ENCODE measurements at regions not wholly inside any gene's neighbourhood (a gene's known extent, or its start where the extent isn't known, plus 50 kb on each side); places are given as distances from the start of the nearest gene placed in this dataset.

GRCh38 chr12:127024791-127025190 lies 1242.2 kb upstream of the TMEM132C start:
- CTCF ChIA-PET, result interaction anchor here (0.7 to 2.3 kb wide), 4 partner anchors 14 to 427 kb away, joined by 4 read pairs; no protein-coding TSS in a partner anchor
- H3K27me3 Mint-ChIP-seq (ENCODE audit: insufficient read depth, unreplicated experiment), result no peaks in the 10 kb centered on the region
- no TSS peak for BruUV-seq (replicated peaks)
- no peaks in the 10 kb centered on the region for H3K9me3 Mint-ChIP-seq (ENCODE audit: unreplicated experiment)
- intact Hi-C loops (cut with micrococcal nuclease), result loop anchor here (1.0 to 10.0 kb wide), 2 partner anchors 269 to 360 kb away; no protein-coding TSS in a partner anchor
- H3K27ac Mint-ChIP-seq (ENCODE audit: low read depth, unreplicated experiment), result no peak overlapping the region
- no peaks in the 10 kb centered on the region for H3K36me3 Mint-ChIP-seq (ENCODE audit: insufficient read depth, unreplicated experiment)
- H3K4me1 Mint-ChIP-seq (ENCODE audit: insufficient read depth, unreplicated experiment), result no peaks in the 10 kb centered on the region
- no peak overlapping the region for H3K4me3 Mint-ChIP-seq (ENCODE audit: unreplicated experiment)
- POLR2A ChIA-PET, result no interaction called here
- no peak for DNase-seq (ENCODE audit: unreplicated experiment)
- no peak for TF ChIP-seq CTCF (IDR thresholded peaks at IDR 0.05; ENCODE audit: unreplicated experiment)

- no peak overlapping the region for H3K27ac Mint-ChIP-seq (ENCODE audit: low read depth, unreplicated experiment)
- peak; percentile 18 for TF ChIP-seq CTCF (IDR thresholded peaks at IDR 0.05; ENCODE audit: unreplicated experiment)
- H3K4me3 Mint-ChIP-seq (ENCODE audit: unreplicated experiment), result no peak overlapping the region
- ChIA-PET POLR2A (interaction anchor here (0.6 kb wide), 1 partner anchor 1716 kb away, joined by 3 read pairs; no protein-coding TSS in a partner anchor), CTCF (interaction anchor here (0.6 to 2.3 kb wide), 7 partner anchors 13 to 427 kb away, joined by 3 to 4 read pairs (median 4); no protein-coding TSS in a partner anchor)
- no TSS peak for BruUV-seq (replicated peaks)
- no peaks in the 10 kb centered on the region for H3K36me3 Mint-ChIP-seq (ENCODE audit: insufficient read depth, unreplicated experiment)
- H3K9me3 Mint-ChIP-seq (ENCODE audit: unreplicated experiment), result no peaks in the 10 kb centered on the region
- intact Hi-C loops (cut with micrococcal nuclease), result loop anchor here (1.0 to 10.0 kb wide), 2 partner anchors 268 to 359 kb away; no protein-coding TSS in a partner anchor
- no peaks in the 10 kb centered on the region for H3K27me3 Mint-ChIP-seq (ENCODE audit: insufficient read depth, unreplicated experiment)
- H3K4me1 Mint-ChIP-seq (ENCODE audit: insufficient read depth, unreplicated experiment), result no peaks in the 10 kb centered on the region
- peak; percentile 14 for DNase-seq (ENCODE audit: unreplicated experiment)
Measured at GRCh38 chr12:127025545-127025944, 1241.4 kb upstream of the TMEM132C start.

- H3K4me3 Mint-ChIP-seq (ENCODE audit: unreplicated experiment), result no peak overlapping the region
- H3K27ac Mint-ChIP-seq (ENCODE audit: low read depth, unreplicated experiment), result no peak overlapping the region
- intact Hi-C loops (cut with micrococcal nuclease), result no loop called here
- BruUV-seq (replicated peaks), result no TSS peak
- no peaks in the 10 kb centered on the region for H3K4me1 Mint-ChIP-seq (ENCODE audit: insufficient read depth, unreplicated experiment)
- ChIA-PET POLR2A (no interaction called here), CTCF (no interaction called here)
- no peak for DNase-seq (ENCODE audit: unreplicated experiment)
- H3K27me3 Mint-ChIP-seq (ENCODE audit: insufficient read depth, unreplicated experiment), result no peaks in the 10 kb centered on the region
- TF ChIP-seq CTCF (IDR thresholded peaks at IDR 0.05; ENCODE audit: unreplicated experiment), result no peak
- H3K9me3 Mint-ChIP-seq (ENCODE audit: unreplicated experiment), result no peaks in the 10 kb centered on the region
- H3K36me3 Mint-ChIP-seq (ENCODE audit: insufficient read depth, unreplicated experiment), result no peaks in the 10 kb centered on the region
Measured at GRCh38 chr12:127035011-127035879, 1231.7 kb upstream of the TMEM132C start.

GRCh38 chr12:127038152-127038551 lies 1228.8 kb upstream of the TMEM132C start:
- intact Hi-C loops (cut with micrococcal nuclease), result no loop called here
- DNase-seq (ENCODE audit: unreplicated experiment), result no peak
- Mint-ChIP-seq H3K4me1 (ENCODE audit: insufficient read depth, unreplicated experiment) (peaks cover 6% of the 10 kb centered on the region), H3K27ac (ENCODE audit: low read depth, unreplicated experiment) (no peak overlapping the region), H3K36me3 (ENCODE audit: insufficient read depth, unreplicated experiment) (no peaks in the 10 kb centered on the region), H3K4me3 (ENCODE audit: unreplicated experiment) (no peak overlapping the region), H3K9me3 (ENCODE audit: unreplicated experiment) (no peaks in the 10 kb centered on the region), H3K27me3 (ENCODE audit: insufficient read depth, unreplicated experiment) (no peaks in the 10 kb centered on the region)
- no peak for TF ChIP-seq CTCF (IDR thresholded peaks at IDR 0.05; ENCODE audit: unreplicated experiment)
- ChIA-PET CTCF (interaction anchor here (1.4 kb wide), 1 partner anchor 13 kb away, joined by 4 read pairs; no protein-coding TSS in a partner anchor), POLR2A (no interaction called here)
- BruUV-seq (replicated peaks), result no TSS peak
